Skin epidermis (tissue), 12 donors: ENCODE measurements at regions not wholly inside any gene's neighbourhood (a gene's known extent, or its start where the extent isn't known, plus 50 kb on each side); places are given as distances from the start of the nearest gene placed in this dataset.
"Not testable (repeated sequence)": the region's sequence is repeated elsewhere in the genome, so short reads cannot be mapped to it uniquely, and the experiment has no call there.

Source experiments
- H3K27ac ChIP-seq, 21 experiments: fragments of 200-600 bp; sonication (generic) in 11 of 21; one replicate each; pipeline ENCODE4 v1.5.0; 2020; ENCODE audit warnings: mild to moderate bottlenecking in 3 of 21, inconsistent platforms in 2 of 21, moderate library complexity in 2 of 21
- H3K4me3 ChIP-seq, 7 experiments: fragments of 200-600 bp; sonication (generic) in 2 of 7; one replicate each; pipeline ENCODE4 v1.5.0; 2020; ENCODE audit warnings: inconsistent platforms in 2 of 7, mild to moderate bottlenecking in 2 of 7, moderate library complexity in 1 of 7

GRCh38 chr2:14016289-14016955 lies 616.1 kb upstream of the LRATD1 start:
- no peak overlapping the region for H3K27ac ChIP-seq

GRCh38 chr2:14018620-14019019 lies 613.9 kb upstream of the LRATD1 start:
- no peak overlapping the region for H3K4me3 ChIP-seq
- no peak overlapping the region for H3K27ac ChIP-seq

More at GRCh38 chr2:14016289-14016955, 616.1 kb upstream of the LRATD1 start:
- no peak overlapping the region for H3K4me3 ChIP-seq

GRCh38 chr2:14023558-14023957 lies 609.0 kb upstream of the LRATD1 start:
- Histone ChIP-seq H3K4me3 (no peak overlapping the region), H3K27ac (no peak overlapping the region)

- no peak overlapping the region for H3K27ac ChIP-seq
- H3K4me3 ChIP-seq: no peak overlapping the region
Observed at GRCh38 chr2:14039134-14039533, 593.4 kb upstream of the LRATD1 start.

- H3K27ac ChIP-seq: no peak overlapping the region
- H3K4me3 ChIP-seq: no peak overlapping the region
Observed at GRCh38 chr2:14047491-14047890, 585.0 kb upstream of the LRATD1 start.

- no peak overlapping the region for H3K4me3 ChIP-seq
- H3K27ac ChIP-seq: no peak overlapping the region
Observed at GRCh38 chr2:14051401-14051800, 581.1 kb upstream of the LRATD1 start.

- Histone ChIP-seq H3K4me3 (no peak overlapping the region), H3K27ac (no peak overlapping the region)
Observed at GRCh38 chr2:14053105-14053504, 579.4 kb upstream of the LRATD1 start.

GRCh38 chr2:14064346-14064745 lies 568.2 kb upstream of the LRATD1 start:
- Histone ChIP-seq H3K27ac (no peak overlapping the region), H3K4me3 (no peak overlapping the region)

- no peak overlapping the region for H3K27ac ChIP-seq
- no peak overlapping the region for H3K4me3 ChIP-seq
Observed at GRCh38 chr2:14072338-14072737, 560.2 kb upstream of the LRATD1 start.

GRCh38 chr2:14074691-14075090 lies 557.8 kb upstream of the LRATD1 start:
- H3K4me3 ChIP-seq: no peak overlapping the region
- H3K27ac ChIP-seq: no peak overlapping the region

- Histone ChIP-seq H3K4me3 (no peak overlapping the region), H3K27ac (no peak overlapping the region)
Observed at GRCh38 chr2:14079576-14079975, 552.9 kb upstream of the LRATD1 start.

- Histone ChIP-seq H3K27ac (no peak overlapping the region), H3K4me3 (no peak overlapping the region)
Observed at GRCh38 chr2:14081521-14081920, 551.0 kb upstream of the LRATD1 start.

GRCh38 chr2:14082640-14083039 lies 549.9 kb upstream of the LRATD1 start:
- Histone ChIP-seq H3K4me3 (no peak overlapping the region), H3K27ac (no peak overlapping the region)

GRCh38 chr2:14094592-14094991 lies 537.9 kb upstream of the LRATD1 start:
- H3K27ac ChIP-seq: no peak overlapping the region
- no peak overlapping the region for H3K4me3 ChIP-seq

GRCh38 chr2:14099101-14099500 lies 533.4 kb upstream of the LRATD1 start:
- H3K4me3 ChIP-seq, H3K27ac ChIP-seq: not testable (repeated sequence)

GRCh38 chr2:14114275-14114674 lies 518.2 kb upstream of the LRATD1 start:
- Histone ChIP-seq H3K4me3 (no peak overlapping the region), H3K27ac (no peak overlapping the region)

- Histone ChIP-seq H3K4me3 (no peak overlapping the region), H3K27ac (no peak overlapping the region)
Observed at GRCh38 chr2:14120376-14120775, 512.1 kb upstream of the LRATD1 start.

- Histone ChIP-seq H3K4me3 (no peak overlapping the region), H3K27ac (no peak overlapping the region)
Observed at GRCh38 chr2:14123436-14124103, 508.9 kb upstream of the LRATD1 start.

- H3K27ac ChIP-seq: no peak overlapping the region
- no peak overlapping the region for H3K4me3 ChIP-seq
Observed at GRCh38 chr2:14125624-14126293, 506.8 kb upstream of the LRATD1 start.

GRCh38 chr2:14126846-14127245 lies 505.7 kb upstream of the LRATD1 start:
- H3K4me3 ChIP-seq: no peak overlapping the region

GRCh38 chr2:14127765-14128164 lies 504.8 kb upstream of the LRATD1 start:
- no peak overlapping the region for H3K27ac ChIP-seq
- H3K4me3 ChIP-seq: no peak overlapping the region

More at GRCh38 chr2:14126846-14127245, 505.7 kb upstream of the LRATD1 start:
- no peak overlapping the region for H3K27ac ChIP-seq
